MM.1S (cell line): ENCODE measurements at regions not wholly inside any gene's neighbourhood (a gene's known extent, or its start where the extent isn't known, plus 50 kb on each side); places are given as distances from the start of the nearest gene placed in this dataset.

Experiments used
- CTCF ChIP-seq: fragments of 300-600 bp; sonication (generic); IDR thresholded peaks from 2 replicates; pipeline ENCODE4 v1.5.1; 2016; ENCODE audit warnings: antibody characterized with exemption, low read length, mixed read lengths
- EZH2phosphoT487 ChIP-seq: fragments of 300-600 bp; sonication (generic); IDR thresholded peaks from 2 replicates; pipeline ENCODE4 v1.6.1; 2018; ENCODE audit warnings: antibody characterized with exemption, low read length

GRCh38 chr6:81067057-81067456 lies 685.4 kb downstream of the TENT5A start:
- TF ChIP-seq EZH2phosphoT487: no peak
- no peak for TF ChIP-seq CTCF
